ENCODE measurements at regions not wholly inside any gene's neighbourhood (a gene's known extent, or its start where the extent isn't known, plus 50 kb on each side); places are given as distances from the start of the nearest gene placed in this dataset.

DNA sequence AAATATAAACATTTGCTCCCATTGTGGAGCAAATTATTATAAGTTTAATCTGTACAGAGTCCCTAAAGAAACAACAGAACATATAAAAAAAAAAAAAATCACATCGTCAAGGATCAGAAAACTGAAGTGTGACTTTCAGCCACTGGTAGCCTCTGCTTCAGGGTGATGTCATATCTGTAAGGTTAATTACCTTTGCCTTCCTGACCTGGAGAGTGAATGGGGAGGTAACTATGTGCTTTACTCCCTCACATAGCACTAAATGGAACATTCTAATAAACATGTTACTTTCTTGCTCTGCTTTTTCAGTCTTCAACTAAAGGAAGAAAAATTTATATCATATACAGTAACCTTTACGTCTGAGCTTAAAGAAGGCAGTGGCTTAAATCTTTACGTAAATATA lies 70.3 kb upstream of the TRPM3 start:
- no peak for TF ChIP-seq CTCF (conservative IDR thresholded peaks at IDR 0.05)
- H3K9me3 ChIP-seq (ENCODE audit: control insufficient read depth, low read length) = no peaks in the 10 kb centered on the region
- no peaks in the 10 kb centered on the region for H3K27me3 ChIP-seq (ENCODE audit: control insufficient read depth, insufficient read depth, low read length, poor library complexity, severe bottlenecking)
- no peaks in the 10 kb centered on the region for H3K4me1 Mint-ChIP-seq
- WGBS, 2 experiments (ENCODE audit: insufficient coverage in 1 of 2, insufficient read length in 1 of 2) = 100% methylated on average over 2 of the region's 3 CpGs; no CpG with 5 or more reads in 1 of the 2 experiments
- DNase-seq = no peak
- H3K36me3 Mint-ChIP-seq (ENCODE audit: low read depth) = no peaks in the 10 kb centered on the region
- no peak overlapping the region for H3K4me3 Mint-ChIP-seq
- H3K4me1 ChIP-seq (ENCODE audit: control insufficient read depth, insufficient read depth, low read length) = no peaks in the 10 kb centered on the region
- no peak overlapping the region for H3K9ac ChIP-seq (ENCODE audit: extremely low read depth, low read length, poor library complexity, severe bottlenecking)
- H3K4me3 ChIP-seq (ENCODE audit: low read length) = no peak overlapping the region
- H3K36me3 ChIP-seq (ENCODE audit: control insufficient read depth, insufficient read depth, low read length) = no peaks in the 10 kb centered on the region
- peaks cover 3% of the 10 kb centered on the region for H3K27me3 Mint-ChIP-seq (ENCODE audit: insufficient read depth)
- no peak overlapping the region for H3K27ac ChIP-seq (ENCODE audit: low read depth, low read length)
- no peak overlapping the region for H3K27ac Mint-ChIP-seq
- H3K9me3 Mint-ChIP-seq = peaks cover 1% of the 10 kb centered on the region

- no peak overlapping the region for H3K4me3 ChIP-seq (ENCODE audit: low read length)
- H3K27ac ChIP-seq (ENCODE audit: low read depth, low read length) = no peak overlapping the region
- Mint-ChIP-seq H3K27me3 (ENCODE audit: insufficient read depth) (no peaks in the 10 kb centered on the region), H3K27ac (no peak overlapping the region), H3K4me3 (no peak overlapping the region), H3K4me1 (no peaks in the 10 kb centered on the region), H3K36me3 (ENCODE audit: low read depth) (no peaks in the 10 kb centered on the region), H3K9me3 (no peaks in the 10 kb centered on the region)
- H3K36me3 ChIP-seq (ENCODE audit: control insufficient read depth, insufficient read depth, low read length) = no peaks in the 10 kb centered on the region
- no peak overlapping the region for H3K9ac ChIP-seq (ENCODE audit: extremely low read depth, low read length, poor library complexity, severe bottlenecking)
- DNase-seq = no peak
- H3K9me3 ChIP-seq (ENCODE audit: control insufficient read depth, low read length) = no peaks in the 10 kb centered on the region
- WGBS, 2 experiments (ENCODE audit: insufficient coverage in 1 of 2, insufficient read length in 1 of 2) = 92 to 96% methylated on average over 3 of the region's 3 CpGs
- no peak for TF ChIP-seq CTCF (conservative IDR thresholded peaks at IDR 0.05)
- H3K27me3 ChIP-seq (ENCODE audit: control insufficient read depth, insufficient read depth, low read length, poor library complexity, severe bottlenecking) = no peaks in the 10 kb centered on the region
- no peaks in the 10 kb centered on the region for H3K4me1 ChIP-seq (ENCODE audit: control insufficient read depth, insufficient read depth, low read length)
Observed at GRCh38 chr9:71183251-71183650, 61.8 kb upstream of the TRPM3 start.

DNA sequence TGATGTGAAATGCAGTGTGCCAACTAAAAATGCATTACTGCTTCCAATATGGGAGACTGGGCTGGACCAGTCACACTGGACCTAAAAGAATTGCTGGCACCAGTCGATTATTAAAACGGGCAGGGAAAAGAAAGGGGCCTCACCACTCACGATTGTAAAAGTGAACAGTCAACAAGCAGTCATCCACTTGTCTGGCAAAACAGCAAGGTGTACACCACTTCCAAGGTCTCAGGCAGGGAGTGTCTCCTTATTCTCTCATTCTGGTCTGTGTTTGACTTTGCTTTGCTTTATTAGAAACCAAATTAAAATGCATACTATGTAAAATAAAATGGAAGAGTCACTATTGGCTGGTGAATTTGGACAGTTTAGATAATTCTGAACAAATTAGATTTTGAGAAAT lies 57.8 kb upstream of the TRPM3 start:
- Histone ChIP-seq H3K4me3 (ENCODE audit: low read length) (no peak overlapping the region), H3K27ac (ENCODE audit: low read depth, low read length) (no peak overlapping the region), H3K4me1 (ENCODE audit: control insufficient read depth, insufficient read depth, low read length) (no peaks in the 10 kb centered on the region), H3K9ac (ENCODE audit: extremely low read depth, low read length, poor library complexity, severe bottlenecking) (no peak overlapping the region), H3K36me3 (ENCODE audit: control insufficient read depth, insufficient read depth, low read length) (no peaks in the 10 kb centered on the region), H3K27me3 (ENCODE audit: control insufficient read depth, insufficient read depth, low read length, poor library complexity, severe bottlenecking) (no peaks in the 10 kb centered on the region), H3K9me3 (ENCODE audit: control insufficient read depth, low read length) (no peaks in the 10 kb centered on the region)
- Mint-ChIP-seq H3K4me1 (no peaks in the 10 kb centered on the region), H3K4me3 (no peak overlapping the region), H3K9me3 (no peaks in the 10 kb centered on the region), H3K36me3 (ENCODE audit: low read depth) (no peaks in the 10 kb centered on the region), H3K27me3 (ENCODE audit: insufficient read depth) (no peaks in the 10 kb centered on the region), H3K27ac (no peak overlapping the region)
- WGBS, 2 experiments (ENCODE audit: insufficient coverage in 1 of 2, insufficient read length in 1 of 2) = 87% methylated on average over 2 to 3 of the region's 3 CpGs
- no peak for TF ChIP-seq CTCF (conservative IDR thresholded peaks at IDR 0.05)
- no peak for DNase-seq

Data from endodermal cell (in vitro differentiated cells).